ENCODE measurements at regions not wholly inside any gene's neighbourhood (a gene's known extent, or its start where the extent isn't known, plus 50 kb on each side); places are given as distances from the start of the nearest gene placed in this dataset.

- Histone ChIP-seq H3K36me3 (ENCODE audit: control insufficient read depth, insufficient read depth, low read length) (no peaks in the 10 kb centered on the region), H3K4me3 (replicated peaks in 1 of 4; ENCODE audit: control extremely low read depth in 1 of 4, insufficient read depth in 1 of 4, low read depth in 3 of 4, low read length in 4 of 4) (no peak overlapping the region), H3K79me2 (ENCODE audit: control insufficient read depth, insufficient read depth, low read length) (no peaks in the 10 kb centered on the region), H3K9me3 (ENCODE audit: control insufficient read depth, insufficient read depth, low read depth, low read length) (no peaks in the 10 kb centered on the region), H4K20me1 (ENCODE audit: control insufficient read depth, extremely low read depth, insufficient read depth, low read length) (no peaks in the 10 kb centered on the region), H2AFZ (ENCODE audit: low read length) (no peak overlapping the region), H3K27ac (ENCODE audit: insufficient read depth, low read length) (no peak overlapping the region), H3K27me3 (ENCODE audit: control insufficient read depth, insufficient read depth, low read length) (no peaks in the 10 kb centered on the region), H3K4me2 (ENCODE audit: extremely low read depth, insufficient read depth, low read length) (no peak overlapping the region), H3K4me1 (ENCODE audit: control insufficient read depth, extremely low read depth, insufficient read depth, low read length) (no peaks in the 10 kb centered on the region), H3K9ac (ENCODE audit: insufficient read depth, low read length) (no peak overlapping the region)
- TF ChIP-seq, protein P1, sequence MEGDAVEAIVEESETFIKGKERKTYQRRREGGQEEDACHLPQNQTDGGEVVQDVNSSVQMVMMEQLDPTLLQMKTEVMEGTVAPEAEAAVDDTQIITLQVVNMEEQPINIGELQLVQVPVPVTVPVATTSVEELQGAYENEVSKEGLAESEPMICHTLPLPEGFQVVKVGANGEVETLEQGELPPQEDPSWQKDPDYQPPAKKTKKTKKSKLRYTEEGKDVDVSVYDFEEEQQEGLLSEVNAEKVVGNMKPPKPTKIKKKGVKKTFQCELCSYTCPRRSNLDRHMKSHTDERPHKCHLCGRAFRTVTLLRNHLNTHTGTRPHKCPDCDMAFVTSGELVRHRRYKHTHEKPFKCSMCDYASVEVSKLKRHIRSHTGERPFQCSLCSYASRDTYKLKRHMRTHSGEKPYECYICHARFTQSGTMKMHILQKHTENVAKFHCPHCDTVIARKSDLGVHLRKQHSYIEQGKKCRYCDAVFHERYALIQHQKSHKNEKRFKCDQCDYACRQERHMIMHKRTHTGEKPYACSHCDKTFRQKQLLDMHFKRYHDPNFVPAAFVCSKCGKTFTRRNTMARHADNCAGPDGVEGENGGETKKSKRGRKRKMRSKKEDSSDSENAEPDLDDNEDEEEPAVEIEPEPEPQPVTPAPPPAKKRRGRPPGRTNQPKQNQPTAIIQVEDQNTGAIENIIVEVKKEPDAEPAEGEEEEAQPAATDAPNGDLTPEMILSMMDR (conservative IDR thresholded peaks at IDR 0.05 in 1 of 2, IDR thresholded peaks at IDR 0.05 in 1 of 2; ENCODE audit: low read depth in 1 of 2, low read length in 2 of 2), result no peak
- no peak for TF ChIP-seq EZH2 (IDR thresholded peaks at IDR 0.05; ENCODE audit: low read length, missing control alignments)
- no peak for DNase-seq (ENCODE audit: low read depth in 2 of 2)
Measured at GRCh38 chr4:115759231-115759630, 645.8 kb upstream of the NDST4 start.

GRCh38 chr4:115749404-115749803 is 636.0 kb upstream of the NDST4 start:
- Histone ChIP-seq H3K9ac (ENCODE audit: insufficient read depth, low read length) (no peak overlapping the region), H3K4me3 (replicated peaks in 1 of 4; ENCODE audit: control extremely low read depth in 1 of 4, insufficient read depth in 1 of 4, low read depth in 3 of 4, low read length in 4 of 4) (no peak overlapping the region), H4K20me1 (ENCODE audit: control insufficient read depth, extremely low read depth, insufficient read depth, low read length) (no peaks in the 10 kb centered on the region), H3K36me3 (ENCODE audit: control insufficient read depth, insufficient read depth, low read length) (no peaks in the 10 kb centered on the region), H3K4me2 (ENCODE audit: extremely low read depth, insufficient read depth, low read length) (no peak overlapping the region), H3K4me1 (ENCODE audit: control insufficient read depth, extremely low read depth, insufficient read depth, low read length) (no peaks in the 10 kb centered on the region), H2AFZ (ENCODE audit: low read length) (no peak overlapping the region), H3K27ac (ENCODE audit: insufficient read depth, low read length) (no peak overlapping the region), H3K9me3 (ENCODE audit: control insufficient read depth, insufficient read depth, low read depth, low read length) (no peaks in the 10 kb centered on the region), H3K79me2 (ENCODE audit: control insufficient read depth, insufficient read depth, low read length) (no peaks in the 10 kb centered on the region), H3K27me3 (ENCODE audit: control insufficient read depth, insufficient read depth, low read length) (no peaks in the 10 kb centered on the region)
- TF ChIP-seq, protein P1 (conservative IDR thresholded peaks at IDR 0.05 in 1 of 2, IDR thresholded peaks at IDR 0.05 in 1 of 2; ENCODE audit: low read depth in 1 of 2, low read length in 2 of 2), result no peak
- no peak for TF ChIP-seq EZH2 (IDR thresholded peaks at IDR 0.05; ENCODE audit: low read length, missing control alignments)
- DNase-seq (ENCODE audit: low read depth in 2 of 2), result no peak

DNA sequence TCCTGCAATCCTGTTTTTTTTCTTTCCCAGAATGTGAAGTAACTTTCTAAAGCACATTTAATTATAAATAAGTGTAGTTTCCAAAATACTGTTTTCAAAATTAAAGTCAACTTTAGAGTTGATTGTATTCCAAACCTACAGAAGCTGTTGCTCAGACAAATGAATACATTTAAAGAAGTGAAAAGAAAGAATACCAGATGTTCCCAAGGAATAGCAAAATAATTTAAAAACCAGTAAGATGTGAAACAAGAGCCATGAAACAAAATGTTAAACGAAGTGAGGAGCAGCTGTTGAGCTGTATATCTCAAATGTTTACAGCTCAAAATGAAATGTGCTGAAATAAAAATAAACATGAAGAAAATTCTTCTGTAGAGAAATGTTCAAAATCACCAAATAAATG is 627.4 kb upstream of the NDST4 start:
- Histone ChIP-seq H2AFZ (ENCODE audit: low read length) (no peak overlapping the region), H3K4me1 (ENCODE audit: control insufficient read depth, extremely low read depth, insufficient read depth, low read length) (no peaks in the 10 kb centered on the region), H3K27me3 (ENCODE audit: control insufficient read depth, insufficient read depth, low read length) (no peaks in the 10 kb centered on the region), H3K36me3 (ENCODE audit: control insufficient read depth, insufficient read depth, low read length) (no peaks in the 10 kb centered on the region), H3K9me3 (ENCODE audit: control insufficient read depth, insufficient read depth, low read depth, low read length) (no peaks in the 10 kb centered on the region), H3K9ac (ENCODE audit: insufficient read depth, low read length) (no peak overlapping the region), H3K27ac (ENCODE audit: insufficient read depth, low read length) (no peak overlapping the region), H4K20me1 (ENCODE audit: control insufficient read depth, extremely low read depth, insufficient read depth, low read length) (no peaks in the 10 kb centered on the region), H3K4me2 (ENCODE audit: extremely low read depth, insufficient read depth, low read length) (no peak overlapping the region), H3K79me2 (ENCODE audit: control insufficient read depth, insufficient read depth, low read length) (no peaks in the 10 kb centered on the region), H3K4me3 (replicated peaks in 1 of 4; ENCODE audit: control extremely low read depth in 1 of 4, insufficient read depth in 1 of 4, low read depth in 3 of 4, low read length in 4 of 4) (no peak overlapping the region)
- no peak for DNase-seq (ENCODE audit: low read depth in 2 of 2)
- no peak for TF ChIP-seq EZH2 (IDR thresholded peaks at IDR 0.05; ENCODE audit: low read length, missing control alignments)
- TF ChIP-seq, protein P1 (conservative IDR thresholded peaks at IDR 0.05 in 1 of 2, IDR thresholded peaks at IDR 0.05 in 1 of 2; ENCODE audit: low read depth in 1 of 2, low read length in 2 of 2), result no peak
